PC-9 (cell line): ENCODE measurements at regions not wholly inside any gene's neighbourhood (a gene's known extent, or its start where the extent isn't known, plus 50 kb on each side); places are given as distances from the start of the nearest gene placed in this dataset.

Experiments used
- BruUV-seq: library from RNA; stranded (reverse); fragments of 400-500 nt; replicated peaks from 2 replicates; lab custom pipeline; 2021; lab: Mats Ljungman, UMichigan
- CTCF ChIA-PET: fragments of 300-600 bp; sonication (Branson Sonifier 250); formaldehyde crosslinking; loops from one replicate; lab custom pipeline; 2022; ENCODE audit warnings: antibody characterized with exemption; lab: Charles Lee
- POLR2A ChIA-PET: fragments of 300-600 bp; sonication (Branson Sonifier 250); formaldehyde crosslinking; loops from one replicate; lab custom pipeline; 2022; ENCODE audit warnings: antibody characterized with exemption; ENCODE audit not compliant: unreplicated experiment; lab: Charles Lee
- DNase-seq, 2 experiments: peaks; one replicate each; pipeline versions ENCODE4 v3.0.0 to v3.0.0-alpha.2; 2015 to 2022; ENCODE audit warnings: mixed read lengths in 1 of 2
- H2AFZ ChIP-seq: fragments of 200-600 bp; sonication (generic); 2 replicates; pipeline ENCODE4 v1.8.1; 2017; ENCODE audit warnings: antibody characterized with exemption
- H3F3A ChIP-seq: fragments of 200-600 bp; sonication (generic); 2 replicates; pipeline ENCODE4 v1.8.1; 2017; ENCODE audit warnings: antibody characterized with exemption, mild to moderate bottlenecking, low read depth; ENCODE audit not compliant: insufficient read depth
- H3K27ac ChIP-seq: fragments of 200-600 bp; sonication (generic); 2 replicates; pipeline ENCODE4 v1.6.1; 2016; ENCODE audit warnings: mixed run types
- H3K27me3 ChIP-seq: fragments of 200-600 bp; sonication (generic); 2 replicates; pipeline ENCODE4 v1.6.1; 2016; ENCODE audit warnings: low read depth, mixed run types; ENCODE audit not compliant: insufficient read depth
- H3K36me3 ChIP-seq: fragments of 200-600 bp; sonication (generic); 2 replicates; pipeline ENCODE4 v1.6.1; 2016; ENCODE audit warnings: low read depth, mixed run types
- H3K4me1 ChIP-seq: fragments of 200-600 bp; sonication (generic); replicated peaks from 2 replicates; pipeline ENCODE4 v1.6.1; 2016; ENCODE audit warnings: mixed run types; ENCODE audit not compliant: insufficient read depth
- H3K4me2 ChIP-seq: fragments of 200-600 bp; sonication (generic); 2 replicates; pipeline ENCODE4 v1.6.1; 2017; ENCODE audit warnings: mixed run types
- H3K4me3 ChIP-seq: fragments of 200-600 bp; sonication (generic); 2 replicates; pipeline ENCODE4 v1.6.1; 2016; ENCODE audit warnings: mixed run types
- H3K79me2 ChIP-seq: fragments of 200-600 bp; sonication (generic); 2 replicates; pipeline ENCODE4 v1.6.1; 2017; ENCODE audit warnings: low read depth, mixed run types
- H3K9me2 ChIP-seq: fragments of 200-600 bp; sonication (generic); 2 replicates; pipeline ENCODE4 v1.8.1; 2017; ENCODE audit warnings: mild to moderate bottlenecking; ENCODE audit not compliant: insufficient read depth
- H3K9me3 ChIP-seq: fragments of 200-600 bp; sonication (generic); 2 replicates; pipeline ENCODE4 v1.8.1; 2016; ENCODE audit warnings: low read depth; ENCODE audit not compliant: insufficient read depth
- H4K20me1 ChIP-seq: fragments of 200-600 bp; sonication (generic); 2 replicates; pipeline ENCODE4 v1.8.1; 2017; ENCODE audit not compliant: insufficient read depth
- CTCF ChIP-seq: fragments of 200-600 bp; sonication (generic); conservative IDR thresholded peaks from 2 replicates; pipeline ENCODE4 v1.6.1; 2017; ENCODE audit warnings: mixed run types, antibody characterized with exemption, mild to moderate bottlenecking, moderate library complexity
- EZH2 ChIP-seq: fragments of 200-600 bp; sonication (generic); IDR thresholded peaks from 2 replicates; pipeline ENCODE4 v1.8.0; 2017; ENCODE audit warnings: antibody characterized with exemption, low read depth
- intact Hi-C: fragments of 100-400 bp; cut with micrococcal nuclease; formaldehyde crosslinking; loops from one replicate; pipeline ENCODE4 v1.10.0; 2022; ENCODE audit not compliant: unreplicated experiment

- Histone ChIP-seq H3K27ac (no peak overlapping the region), H3K9me2 (no peaks in the 10 kb centered on the region), H4K20me1 (no peaks in the 10 kb centered on the region), H3F3A (no peaks in the 10 kb centered on the region), H3K4me1 (no peaks in the 10 kb centered on the region), H3K79me2 (no peaks in the 10 kb centered on the region), H3K9me3 (no peaks in the 10 kb centered on the region), H3K27me3 (no peaks in the 10 kb centered on the region), H3K4me3 (peak overlapping the region; percentile 52; the same call in 1 of the 2 replicates), H2AFZ (peak overlapping the region; percentile 84), H3K36me3 (no peaks in the 10 kb centered on the region), H3K4me2 (peak overlapping the region; percentile 68)
- ChIA-PET CTCF (interaction anchor here (0.6 kb wide), 1 partner anchor 23 kb away, joined by 3 read pairs; no protein-coding TSS in a partner anchor), POLR2A (interaction anchor here (0.7 kb wide), 1 partner anchor 1876 kb away, joined by 3 read pairs; no protein-coding TSS in a partner anchor)
- BruUV-seq = no TSS peak
- intact Hi-C loops = no loop called here
- DNase-seq = no peak
- TF ChIP-seq CTCF = no peak
- TF ChIP-seq EZH2 = no peak
Measured at GRCh38 chr3:165343185-165343584, 147.0 kb upstream of the SLITRK3 start.

- ChIA-PET POLR2A (interaction anchor here (0.6 kb wide), 1 partner anchor 935 kb away, joined by 3 read pairs; no protein-coding TSS in a partner anchor), CTCF (interaction anchor here (0.9 kb wide), 1 partner anchor 15 kb away, joined by 4 read pairs; no protein-coding TSS in a partner anchor)
- Histone ChIP-seq H3K9me2 (no peaks in the 10 kb centered on the region), H3K4me1 (no peaks in the 10 kb centered on the region), H3K9me3 (no peaks in the 10 kb centered on the region), H3K4me2 (no peak overlapping the region), H3K4me3 (no peak overlapping the region), H3F3A (no peaks in the 10 kb centered on the region), H4K20me1 (no peaks in the 10 kb centered on the region), H3K27ac (no peak overlapping the region), H2AFZ (no peak overlapping the region), H3K79me2 (no peaks in the 10 kb centered on the region), H3K27me3 (no peaks in the 10 kb centered on the region), H3K36me3 (no peaks in the 10 kb centered on the region)
- TF ChIP-seq CTCF (peak; percentile 64), EZH2 (no peak)
- DNase-seq = no peak
- BruUV-seq = no TSS peak
- intact Hi-C loops = loop anchor here (2.0 to 10.0 kb wide), 3 partner anchors 515 to 1693 kb away; no protein-coding TSS in a partner anchor
Measured at GRCh38 chr3:165339753-165340152, 143.6 kb upstream of the SLITRK3 start.

- Histone ChIP-seq H3K4me1 (no peaks in the 10 kb centered on the region), H4K20me1 (no peaks in the 10 kb centered on the region), H3K9me3 (no peaks in the 10 kb centered on the region), H3K27ac (no peak overlapping the region), H3K79me2 (no peaks in the 10 kb centered on the region), H3K27me3 (no peaks in the 10 kb centered on the region), H3K9me2 (no peaks in the 10 kb centered on the region), H2AFZ (0 out of 2 replicates have a peak overlapping the region, but pooled peaks have one; percentile 9), H3K36me3 (no peaks in the 10 kb centered on the region), H3K4me2 (no peak overlapping the region), H3F3A (no peaks in the 10 kb centered on the region), H3K4me3 (no peak overlapping the region)
- no TSS peak for BruUV-seq
- CTCF ChIA-PET = no interaction called here
- TF ChIP-seq EZH2 = no peak
- no peak for TF ChIP-seq CTCF
- DNase-seq = no peak
- intact Hi-C loops = loop anchor here (5.0 to 10.0 kb wide), 2 partner anchors 518 to 676 kb away; no protein-coding TSS in a partner anchor
- POLR2A ChIA-PET = interaction anchor here (0.7 kb wide), 1 partner anchor 572 kb away, joined by 4 read pairs; no protein-coding TSS in a partner anchor
Measured at GRCh38 chr3:165336786-165337185, 140.6 kb upstream of the SLITRK3 start.
